HL-60 (cell line): ENCODE measurements at regions not wholly inside any gene's neighbourhood (a gene's known extent, or its start where the extent isn't known, plus 50 kb on each side); places are given as distances from the start of the nearest gene placed in this dataset.

Experiments used
- CTCF ChIP-seq: IDR thresholded peaks from one replicate; pipeline ENCODE4 v1.5.1; 2011; ENCODE audit warnings: low read length, control low read depth, inconsistent platforms; ENCODE audit not compliant: insufficient read depth
- GABPA ChIP-seq: IDR thresholded peaks from 2 replicates; pipeline ENCODE4 v1.6.1; 2012; ENCODE audit warnings: low read depth
- POLR2AphosphoS5 ChIP-seq: IDR thresholded peaks from 2 replicates; pipeline ENCODE4 v1.6.1; 2012; ENCODE audit warnings: low read depth
- SPI1 ChIP-seq: IDR thresholded peaks from 2 replicates; pipeline ENCODE4 v1.6.1; 2012; ENCODE audit warnings: low read depth, mild to moderate bottlenecking, borderline replicate concordance
- TF ChIP-seq, protein P1 (sequence below): IDR thresholded peaks from 2 replicates; pipeline ENCODE4 v1.6.1; 2012; ENCODE audit warnings: low read depth; ENCODE audit not compliant: insufficient replicate concordance

DNA sequence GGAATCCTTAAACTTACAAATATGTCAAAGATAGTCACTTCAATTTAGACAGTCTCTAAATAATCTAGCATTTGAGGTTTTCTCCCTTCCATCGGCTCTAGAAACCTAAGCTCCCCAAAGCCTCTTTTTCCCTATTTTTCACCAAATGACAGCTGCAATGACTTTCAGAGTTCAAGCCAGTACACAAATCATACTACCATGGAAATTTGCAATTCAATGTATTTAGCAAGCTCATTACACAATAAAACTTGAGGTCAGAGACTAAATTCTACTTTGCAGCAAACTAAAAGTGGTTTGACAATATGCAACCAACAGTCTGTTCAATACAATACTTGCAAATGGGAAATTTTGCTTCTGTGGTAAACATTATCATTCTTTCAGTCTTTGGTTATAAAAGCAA lies 80.3 kb downstream of the SKIDA1 start:
- TF ChIP-seq CTCF (no peak), POLR2AphosphoS5 (no peak), GABPA (no peak), SPI1 (no peak)
- TF ChIP-seq, protein P1, sequence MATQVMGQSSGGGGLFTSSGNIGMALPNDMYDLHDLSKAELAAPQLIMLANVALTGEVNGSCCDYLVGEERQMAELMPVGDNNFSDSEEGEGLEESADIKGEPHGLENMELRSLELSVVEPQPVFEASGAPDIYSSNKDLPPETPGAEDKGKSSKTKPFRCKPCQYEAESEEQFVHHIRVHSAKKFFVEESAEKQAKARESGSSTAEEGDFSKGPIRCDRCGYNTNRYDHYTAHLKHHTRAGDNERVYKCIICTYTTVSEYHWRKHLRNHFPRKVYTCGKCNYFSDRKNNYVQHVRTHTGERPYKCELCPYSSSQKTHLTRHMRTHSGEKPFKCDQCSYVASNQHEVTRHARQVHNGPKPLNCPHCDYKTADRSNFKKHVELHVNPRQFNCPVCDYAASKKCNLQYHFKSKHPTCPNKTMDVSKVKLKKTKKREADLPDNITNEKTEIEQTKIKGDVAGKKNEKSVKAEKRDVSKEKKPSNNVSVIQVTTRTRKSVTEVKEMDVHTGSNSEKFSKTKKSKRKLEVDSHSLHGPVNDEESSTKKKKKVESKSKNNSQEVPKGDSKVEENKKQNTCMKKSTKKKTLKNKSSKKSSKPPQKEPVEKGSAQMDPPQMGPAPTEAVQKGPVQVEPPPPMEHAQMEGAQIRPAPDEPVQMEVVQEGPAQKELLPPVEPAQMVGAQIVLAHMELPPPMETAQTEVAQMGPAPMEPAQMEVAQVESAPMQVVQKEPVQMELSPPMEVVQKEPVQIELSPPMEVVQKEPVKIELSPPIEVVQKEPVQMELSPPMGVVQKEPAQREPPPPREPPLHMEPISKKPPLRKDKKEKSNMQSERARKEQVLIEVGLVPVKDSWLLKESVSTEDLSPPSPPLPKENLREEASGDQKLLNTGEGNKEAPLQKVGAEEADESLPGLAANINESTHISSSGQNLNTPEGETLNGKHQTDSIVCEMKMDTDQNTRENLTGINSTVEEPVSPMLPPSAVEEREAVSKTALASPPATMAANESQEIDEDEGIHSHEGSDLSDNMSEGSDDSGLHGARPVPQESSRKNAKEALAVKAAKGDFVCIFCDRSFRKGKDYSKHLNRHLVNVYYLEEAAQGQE, result no peak
